Keratinocyte (primary cell): ENCODE measurements at regions not wholly inside any gene's neighbourhood (a gene's known extent, or its start where the extent isn't known, plus 50 kb on each side); places are given as distances from the start of the nearest gene placed in this dataset.

ENCODE experiments used
- CTCF ChIP-seq, 3 experiments: IDR thresholded peaks in 1 of 3; conservative IDR thresholded peaks in 1 of 3; optimal IDR thresholded peaks in 1 of 3; 2 replicates in 2 of 3; 3 replicates in 1 of 3; pipeline versions ENCODE3 to v1.5.1; 2011; ENCODE audit warnings: low read length in 3 of 3, mild to moderate bottlenecking in 3 of 3, moderate library complexity in 2 of 3, control low read depth in 1 of 3, inconsistent platforms in 1 of 3; ENCODE audit not compliant: insufficient read depth in 2 of 3; ENCODE audit errors: extremely low read depth in 1 of 3
- EZH2 ChIP-seq: IDR thresholded peaks from one replicate; pipeline ENCODE4 v1.6.1; 2012; ENCODE audit warnings: inconsistent platforms, mild to moderate bottlenecking, low read length, moderate library complexity

DNA sequence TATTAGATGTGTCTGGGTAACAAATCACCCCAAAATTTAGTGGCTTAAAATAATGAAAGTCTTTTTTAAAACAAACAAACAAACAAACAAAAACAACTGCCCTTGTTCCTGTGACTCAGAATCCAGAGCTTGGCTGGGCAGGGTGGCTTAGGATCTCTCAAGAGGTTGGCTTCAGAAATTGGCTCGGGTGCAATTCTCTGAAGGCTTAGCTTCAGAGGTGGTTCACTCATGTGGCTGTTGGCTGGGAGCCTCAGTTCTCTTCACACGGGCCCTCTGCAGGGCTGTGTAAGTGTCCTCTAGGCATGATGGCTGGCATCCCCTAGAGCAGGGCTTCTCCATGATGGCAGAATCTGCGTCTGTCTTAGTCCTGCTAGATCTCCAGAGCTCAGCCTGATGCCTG, 179.9 kb upstream of the BCOR start:
- no peak for TF ChIP-seq CTCF (optimal IDR thresholded peaks at IDR 0.05 in 1 of 3, IDR thresholded peaks at IDR 0.05 in 1 of 3, conservative IDR thresholded peaks at IDR 0.05 in 1 of 3; ENCODE audit: extremely low read depth in 1 of 3, insufficient read depth in 2 of 3, low read length in 3 of 3)
- no peak for TF ChIP-seq EZH2
